Smooth muscle cell (in vitro differentiated cells): ENCODE measurements at regions not wholly inside any gene's neighbourhood (a gene's known extent, or its start where the extent isn't known, plus 50 kb on each side); places are given as distances from the start of the nearest gene placed in this dataset.
A peak's percentile ranks its signal among the peaks of the same experiment; 100 is the strongest.

Source experiments
- DNase-seq: peaks from one replicate; lab custom pipeline; 2025; ENCODE audit not compliant: unreplicated experiment; lab: John Stamatoyannopoulos, UW
- H2AFZ ChIP-seq: fragments of 200-600 bp; sonication (generic); 2 replicates; pipeline ENCODE4 v1.6.0; 2016; ENCODE audit warnings: antibody characterized with exemption, low read depth, mild to moderate bottlenecking
- H3F3A ChIP-seq: fragments of 200-600 bp; sonication (generic); 2 replicates; pipeline ENCODE4 v1.6.0; 2017; ENCODE audit warnings: antibody characterized with exemption, low read depth
- H3K27ac ChIP-seq: fragments of 200-600 bp; sonication (generic); 2 replicates; pipeline ENCODE4 v1.5.1; 2016; ENCODE audit warnings: low read depth, mild to moderate bottlenecking
- H3K27me3 ChIP-seq: fragments of 200-600 bp; sonication (generic); 2 replicates; pipeline ENCODE4 v1.6.1; 2016; ENCODE audit warnings: low read depth, mild to moderate bottlenecking
- H3K36me3 ChIP-seq: fragments of 200-600 bp; sonication (generic); 2 replicates; pipeline ENCODE4 v1.5.1; 2016; ENCODE audit warnings: low read depth
- H3K4me1 ChIP-seq: fragments of 200-600 bp; sonication (generic); 2 replicates; pipeline ENCODE4 v1.5.1; 2016; ENCODE audit warnings: low read depth
- H3K4me2 ChIP-seq: fragments of 200-600 bp; sonication (generic); 2 replicates; pipeline ENCODE4 v1.6.0; 2016; ENCODE audit warnings: mild to moderate bottlenecking
- H3K4me3 ChIP-seq: fragments of 200-600 bp; sonication (generic); 2 replicates; pipeline ENCODE4 v1.5.1; 2016; ENCODE audit warnings: mild to moderate bottlenecking
- H3K79me2 ChIP-seq: fragments of 200-600 bp; sonication (generic); 2 replicates; pipeline ENCODE4 v1.6.0; 2016; ENCODE audit warnings: low read depth, mild to moderate bottlenecking
- H3K9ac ChIP-seq: fragments of 200-600 bp; sonication (generic); 2 replicates; pipeline ENCODE4 v1.6.0; 2016; ENCODE audit warnings: low read depth
- H3K9me3 ChIP-seq: fragments of 200-600 bp; sonication (generic); replicated peaks from 2 replicates; pipeline ENCODE4 v1.5.1; 2016; ENCODE audit warnings: low read depth
- H4K20me1 ChIP-seq: fragments of 200-600 bp; sonication (generic); 2 replicates; pipeline ENCODE4 v1.6.0; 2016; ENCODE audit warnings: low read depth
- WGBS: methylation state at CpG from one replicate; pipeline ENCODE4 v1.1.7; 2016; ENCODE audit warnings: low lambda C conversion rate; 5-methylcytosine and 5-hydroxymethylcytosine counted together
- TF ChIP-seq, protein P1 (sequence below): fragments of 200-600 bp; sonication (generic); IDR thresholded peaks from 2 replicates; pipeline ENCODE4 v1.5.1; 2017; ENCODE audit warnings: borderline replicate concordance, mild to moderate bottlenecking, antibody characterized with exemption; ENCODE audit not compliant: insufficient read depth, poor library complexity, severe bottlenecking

DNA sequence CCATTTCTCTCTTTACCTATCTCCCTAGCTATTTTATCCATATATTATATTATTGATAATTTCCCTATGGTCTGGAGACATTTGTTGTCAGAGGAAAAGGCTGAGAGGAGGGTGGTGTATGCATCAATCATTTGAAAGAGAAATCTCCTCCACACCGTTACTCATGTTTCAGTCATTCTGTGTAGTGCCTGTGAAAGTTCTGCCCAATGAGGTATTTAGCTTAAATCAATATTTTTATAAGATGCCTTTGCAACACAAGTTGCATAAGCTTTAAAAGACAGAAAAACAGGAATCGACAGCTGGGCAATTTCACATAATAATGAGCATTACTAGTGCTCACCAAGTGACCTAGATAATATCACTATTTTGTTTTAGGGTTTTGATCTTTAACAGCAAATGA, 363.7 kb upstream of the FSIP2 start:
- H3K79me2 ChIP-seq, result no peaks in the 10 kb centered on the region
- no peak overlapping the region for H3K9ac ChIP-seq
- no peak for DNase-seq
- WGBS, result 83% methylated on average over 2 of the region's 2 CpGs
- H2AFZ ChIP-seq, result no peak overlapping the region
- TF ChIP-seq, protein P1, sequence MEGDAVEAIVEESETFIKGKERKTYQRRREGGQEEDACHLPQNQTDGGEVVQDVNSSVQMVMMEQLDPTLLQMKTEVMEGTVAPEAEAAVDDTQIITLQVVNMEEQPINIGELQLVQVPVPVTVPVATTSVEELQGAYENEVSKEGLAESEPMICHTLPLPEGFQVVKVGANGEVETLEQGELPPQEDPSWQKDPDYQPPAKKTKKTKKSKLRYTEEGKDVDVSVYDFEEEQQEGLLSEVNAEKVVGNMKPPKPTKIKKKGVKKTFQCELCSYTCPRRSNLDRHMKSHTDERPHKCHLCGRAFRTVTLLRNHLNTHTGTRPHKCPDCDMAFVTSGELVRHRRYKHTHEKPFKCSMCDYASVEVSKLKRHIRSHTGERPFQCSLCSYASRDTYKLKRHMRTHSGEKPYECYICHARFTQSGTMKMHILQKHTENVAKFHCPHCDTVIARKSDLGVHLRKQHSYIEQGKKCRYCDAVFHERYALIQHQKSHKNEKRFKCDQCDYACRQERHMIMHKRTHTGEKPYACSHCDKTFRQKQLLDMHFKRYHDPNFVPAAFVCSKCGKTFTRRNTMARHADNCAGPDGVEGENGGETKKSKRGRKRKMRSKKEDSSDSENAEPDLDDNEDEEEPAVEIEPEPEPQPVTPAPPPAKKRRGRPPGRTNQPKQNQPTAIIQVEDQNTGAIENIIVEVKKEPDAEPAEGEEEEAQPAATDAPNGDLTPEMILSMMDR, result no peak
- no peaks in the 10 kb centered on the region for H3K4me1 ChIP-seq
- no peaks in the 10 kb centered on the region for H3K9me3 ChIP-seq
- no peaks in the 10 kb centered on the region for H3K36me3 ChIP-seq
- no peak overlapping the region for H3K27ac ChIP-seq
- no peaks in the 10 kb centered on the region for H3K27me3 ChIP-seq
- H3K4me3 ChIP-seq, result no peak overlapping the region
- no peaks in the 10 kb centered on the region for H4K20me1 ChIP-seq
- no peak overlapping the region for H3K4me2 ChIP-seq
- no peaks in the 10 kb centered on the region for H3F3A ChIP-seq

DNA sequence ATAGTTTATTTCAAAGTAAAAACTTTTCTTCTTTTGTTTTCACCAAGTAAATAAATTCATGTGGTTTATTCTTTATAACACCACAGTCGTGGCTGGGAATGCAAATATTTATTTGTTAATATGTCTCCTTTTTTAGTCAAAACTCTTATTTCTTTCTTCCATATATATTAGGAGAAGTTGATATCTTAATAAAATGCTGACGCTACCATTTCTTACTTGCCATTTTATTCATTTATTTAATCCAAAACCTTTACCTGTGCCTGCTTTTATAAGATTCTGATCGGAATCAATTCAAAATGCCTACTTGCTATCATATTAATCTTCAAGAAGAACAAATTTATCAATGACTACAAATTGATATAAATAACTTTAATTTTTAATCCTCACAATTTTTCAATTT, 362.9 kb upstream of the FSIP2 start:
- Histone ChIP-seq H3K4me2 (no peak overlapping the region), H3K4me3 (no peak overlapping the region), H3K9me3 (no peaks in the 10 kb centered on the region), H4K20me1 (no peaks in the 10 kb centered on the region), H3K9ac (no peak overlapping the region), H3K36me3 (no peaks in the 10 kb centered on the region), H3K79me2 (no peaks in the 10 kb centered on the region), H3K27ac (no peak overlapping the region), H3K4me1 (no peaks in the 10 kb centered on the region), H2AFZ (no peak overlapping the region), H3F3A (no peaks in the 10 kb centered on the region), H3K27me3 (no peaks in the 10 kb centered on the region)
- no peak for DNase-seq
- TF ChIP-seq, protein P1, result no peak
- WGBS, result 86% methylated on average over 3 of the region's 3 CpGs

DNA sequence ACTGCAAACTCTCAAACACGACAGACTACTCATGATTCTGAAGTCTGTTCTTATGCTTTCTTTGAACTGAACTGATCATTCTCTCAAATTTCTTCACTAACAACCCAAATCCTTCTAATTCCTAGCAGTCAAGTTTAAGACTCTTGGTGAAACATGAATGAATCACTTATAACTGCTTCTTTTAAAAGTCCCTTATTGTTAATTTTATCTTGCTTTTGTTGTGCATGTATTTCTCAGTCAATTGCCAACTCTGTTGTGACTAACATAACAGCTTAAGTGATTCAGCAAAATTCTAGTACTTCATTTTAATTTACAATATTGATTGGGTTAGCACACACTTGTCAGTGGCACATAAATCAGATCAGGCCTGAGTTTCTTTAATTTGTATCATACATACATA, 357.0 kb upstream of the FSIP2 start:
- Histone ChIP-seq H3K4me3 (no peak overlapping the region), H3K4me1 (peaks cover 3% of the 10 kb centered on the region), H4K20me1 (no peaks in the 10 kb centered on the region), H3K9me3 (no peaks in the 10 kb centered on the region), H3K27ac (no peak overlapping the region), H3K27me3 (no peaks in the 10 kb centered on the region), H3K9ac (no peak overlapping the region), H3K79me2 (no peaks in the 10 kb centered on the region), H3K4me2 (no peak overlapping the region), H3K36me3 (no peaks in the 10 kb centered on the region), H2AFZ (peak overlapping the region; percentile 70), H3F3A (no peaks in the 10 kb centered on the region)
- TF ChIP-seq, protein P1, result no peak
- WGBS, result 32% methylated on average over 1 of the region's 1 CpG
- DNase-seq, result no peak

DNA sequence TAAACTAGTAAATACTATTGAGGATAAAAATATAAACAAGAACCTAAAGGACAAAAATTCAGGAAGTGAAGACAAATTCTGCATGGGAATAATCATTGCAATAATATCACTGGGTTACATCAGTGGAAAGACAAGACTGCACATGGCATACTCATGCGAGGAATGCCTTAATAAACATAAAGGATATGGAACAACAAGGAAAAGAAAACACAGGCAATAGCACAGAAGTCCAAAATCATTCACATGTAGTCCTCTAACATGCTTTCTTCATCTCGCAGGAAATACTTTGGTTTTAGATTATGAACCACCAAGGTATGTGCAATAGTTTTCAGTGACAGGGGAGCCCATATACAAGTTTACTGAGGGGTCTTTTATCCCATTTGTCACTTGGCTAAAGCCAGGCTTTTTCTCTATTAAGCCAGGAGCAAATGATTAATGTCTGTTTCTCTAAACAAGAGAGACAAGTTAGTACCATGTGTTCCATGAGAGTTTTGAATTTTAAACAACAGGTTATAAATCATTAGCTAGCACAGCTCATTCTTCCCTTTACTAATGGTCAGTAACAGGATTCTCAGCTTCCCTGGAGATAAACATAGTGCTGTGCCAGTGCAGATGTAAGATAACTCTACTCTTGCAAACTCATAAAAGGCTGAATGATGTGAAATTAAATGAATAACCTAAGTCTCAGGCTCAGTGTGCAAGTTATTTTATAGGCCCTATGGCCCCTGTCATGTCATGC, 353.6 kb upstream of the FSIP2 start:
- Histone ChIP-seq H3K79me2 (no peaks in the 10 kb centered on the region), H3K4me2 (no peak overlapping the region), H3K9me3 (no peaks in the 10 kb centered on the region), H3K36me3 (no peaks in the 10 kb centered on the region), H3K27ac (no peak overlapping the region), H2AFZ (no peak overlapping the region), H3K9ac (no peak overlapping the region), H4K20me1 (no peaks in the 10 kb centered on the region), H3F3A (no peaks in the 10 kb centered on the region), H3K4me1 (peaks cover 3% of the 10 kb centered on the region), H3K27me3 (no peaks in the 10 kb centered on the region), H3K4me3 (no peak overlapping the region)
- 96% methylated on average over 2 of the region's 2 CpGs for WGBS
- TF ChIP-seq, protein P1, result no peak
- DNase-seq, result no peak
